ENCODE measurements at regions not wholly inside any gene's neighbourhood (a gene's known extent, or its start where the extent isn't known, plus 50 kb on each side); places are given as distances from the start of the nearest gene placed in this dataset.
A peak's percentile ranks its signal among the peaks of the same experiment; 100 is the strongest.

DNA sequence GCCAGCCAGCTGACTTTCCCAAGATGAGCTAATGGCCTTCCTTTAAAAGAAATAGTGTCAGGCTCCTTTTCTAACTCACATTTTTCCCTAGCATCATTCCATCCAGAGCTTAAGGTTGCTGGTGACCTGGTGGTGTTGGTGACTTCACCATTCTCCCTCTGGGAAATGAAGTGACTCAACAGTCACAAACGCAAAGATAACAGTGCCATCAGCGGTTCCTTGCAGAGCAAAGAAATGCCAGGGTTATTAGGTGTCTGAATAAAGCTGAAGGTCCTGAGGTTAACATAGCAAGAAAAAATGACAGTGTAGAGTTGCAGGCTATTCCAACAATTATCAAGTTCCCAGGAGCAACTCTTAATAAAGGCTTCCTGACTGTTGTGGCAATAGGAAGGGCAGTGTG lies 111.8 kb upstream of the SLC44A1 start:
- peak; percentile 47 for DNase-seq (ENCODE audit: low read depth)
- TF ChIP-seq CTCF (IDR thresholded peaks at IDR 0.05; ENCODE audit: insufficient read depth, low read length) = no peak
- H3K4me3 ChIP-seq (ENCODE audit: low read depth, low read length) = no peak overlapping the region

- no peak overlapping the region for H3K4me3 ChIP-seq (ENCODE audit: low read depth, low read length)
- no peak for TF ChIP-seq CTCF (IDR thresholded peaks at IDR 0.05; ENCODE audit: insufficient read depth, low read length)
- DNase-seq (ENCODE audit: low read depth) = no peak
Measured at GRCh38 chr9:105138306-105138801, 106.1 kb upstream of the SLC44A1 start.

DNA sequence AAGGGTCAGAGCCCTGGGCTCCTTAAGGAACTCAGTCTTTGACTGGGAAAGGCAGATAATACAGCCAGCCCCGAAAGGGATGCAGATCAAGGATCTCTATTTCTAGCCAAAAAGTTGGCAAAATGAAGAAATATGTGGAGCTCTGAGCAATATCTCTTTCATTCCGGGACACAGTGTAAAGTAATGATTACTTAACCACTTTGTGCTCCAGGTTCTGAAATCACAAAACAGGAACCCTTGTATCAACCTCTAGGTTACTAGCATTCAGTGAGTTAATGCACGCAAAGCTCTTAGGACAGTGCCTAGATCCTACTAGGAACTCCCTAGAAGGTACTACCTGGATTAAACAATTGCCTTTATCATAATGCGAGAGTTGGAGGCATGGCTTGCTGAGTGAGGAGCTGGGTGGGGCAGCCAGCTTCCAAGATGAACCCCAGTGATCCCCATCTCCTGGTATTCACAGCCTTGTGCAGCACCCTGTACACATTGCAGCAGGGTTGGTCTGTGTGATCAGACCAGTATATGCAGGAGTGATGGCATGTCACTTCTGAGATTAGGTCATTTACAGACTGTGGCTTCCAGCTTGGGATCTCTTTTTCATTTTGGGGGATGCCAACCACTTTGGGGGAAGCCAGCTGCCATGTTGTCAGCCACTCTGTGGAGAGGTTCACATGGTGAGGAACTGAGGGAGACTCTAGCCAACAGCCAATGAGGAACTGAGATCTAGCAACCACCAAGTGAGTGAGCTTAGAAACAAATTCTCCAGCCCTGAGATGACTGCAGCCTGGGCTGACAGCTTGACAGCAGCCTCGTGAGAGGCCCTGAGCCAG lies 103.1 kb upstream of the SLC44A1 start:
- DNase-seq (ENCODE audit: low read depth) = no peak
- no peak for TF ChIP-seq CTCF (IDR thresholded peaks at IDR 0.05; ENCODE audit: insufficient read depth, low read length)
- no peak overlapping the region for H3K4me3 ChIP-seq (ENCODE audit: low read depth, low read length)

DNA sequence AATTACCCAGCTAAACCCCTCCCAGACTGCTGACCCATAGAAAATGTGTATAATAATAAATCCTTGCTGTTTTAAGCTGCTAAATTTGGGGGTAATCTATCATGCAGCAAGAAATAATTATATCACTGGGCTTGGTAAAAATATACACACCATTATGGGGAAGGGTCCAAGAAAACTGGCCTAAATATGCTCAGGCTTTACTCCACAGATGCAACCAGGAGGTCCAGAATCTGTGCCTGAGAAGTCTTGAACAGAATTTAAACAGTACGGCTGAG lies 102.5 kb upstream of the SLC44A1 start:
- no peak overlapping the region for H3K4me3 ChIP-seq (ENCODE audit: low read depth, low read length)
- TF ChIP-seq CTCF (IDR thresholded peaks at IDR 0.05; ENCODE audit: insufficient read depth, low read length) = no peak
- no peak for DNase-seq (ENCODE audit: low read depth)

- DNase-seq (ENCODE audit: low read depth) = no peak
- no peak overlapping the region for H3K4me3 ChIP-seq (ENCODE audit: low read depth, low read length)
- TF ChIP-seq CTCF (IDR thresholded peaks at IDR 0.05; ENCODE audit: insufficient read depth, low read length) = no peak
Measured at GRCh38 chr9:105142406-105143135, 101.9 kb upstream of the SLC44A1 start.

GRCh38 chr9:105143136-105143430 lies 101.4 kb upstream of the SLC44A1 start:
- TF ChIP-seq CTCF (IDR thresholded peaks at IDR 0.05; ENCODE audit: insufficient read depth, low read length) = no peak
- no peak overlapping the region for H3K4me3 ChIP-seq (ENCODE audit: low read depth, low read length)
- no peak for DNase-seq (ENCODE audit: low read depth)
